KOPT-K1 (cell line): ENCODE measurements at regions not wholly inside any gene's neighbourhood (a gene's known extent, or its start where the extent isn't known, plus 50 kb on each side); places are given as distances from the start of the nearest gene placed in this dataset.

Source experiments
- H3K27ac ChIP-seq: fragments of 200-600 bp; sonication (generic); 2 replicates; pipeline ENCODE4 v1.5.1; 2016; ENCODE audit warnings: antibody characterized with exemption, mild to moderate bottlenecking, low read depth, low read length; ENCODE audit not compliant: poor library complexity, severe bottlenecking
- H3K36me3 ChIP-seq: fragments of 200-600 bp; sonication (generic); 2 replicates; pipeline ENCODE4 v1.5.1; 2017; ENCODE audit warnings: antibody characterized with exemption, mild to moderate bottlenecking, low read length, moderate library complexity; ENCODE audit not compliant: insufficient read depth
- H3K9me3 ChIP-seq: fragments of 200-600 bp; sonication (generic); 2 replicates; pipeline ENCODE4 v1.5.1; 2017; ENCODE audit warnings: antibody characterized with exemption, low read length, mild to moderate bottlenecking; ENCODE audit not compliant: insufficient read depth, poor library complexity, severe bottlenecking

GRCh38 chr6:44053106-44053756 lies 74.0 kb downstream of the MRPL14 start:
- H3K27ac ChIP-seq, result no peak overlapping the region
- H3K36me3 ChIP-seq, result no peaks in the 10 kb centered on the region
- H3K9me3 ChIP-seq, result no peaks in the 10 kb centered on the region

- H3K9me3 ChIP-seq, result no peaks in the 10 kb centered on the region
- H3K36me3 ChIP-seq, result no peaks in the 10 kb centered on the region
- no peak overlapping the region for H3K27ac ChIP-seq
These were observed 74.7 kb downstream of the MRPL14 start for GRCh38 chr6:44052419-44053023.

GRCh38 chr6:44051515-44051914 lies 75.7 kb downstream of the MRPL14 start:
- H3K9me3 ChIP-seq, result no peaks in the 10 kb centered on the region
- no peaks in the 10 kb centered on the region for H3K36me3 ChIP-seq
- no peak overlapping the region for H3K27ac ChIP-seq

- Histone ChIP-seq H3K27ac (no peak overlapping the region), H3K9me3 (no peaks in the 10 kb centered on the region), H3K36me3 (no peaks in the 10 kb centered on the region)
These were observed 76.3 kb downstream of the MRPL14 start for GRCh38 chr6:44050872-44051505.

GRCh38 chr6:44049989-44050871 lies 77.0 kb downstream of the MRPL14 start:
- H3K36me3 ChIP-seq, result no peaks in the 10 kb centered on the region
- H3K27ac ChIP-seq, result no peak overlapping the region
- no peaks in the 10 kb centered on the region for H3K9me3 ChIP-seq

GRCh38 chr6:44049163-44049988 lies 77.9 kb downstream of the MRPL14 start:
- Histone ChIP-seq H3K9me3 (no peaks in the 10 kb centered on the region), H3K27ac (no peak overlapping the region), H3K36me3 (no peaks in the 10 kb centered on the region)

GRCh38 chr6:44048277-44048676 lies 79.0 kb downstream of the MRPL14 start:
- no peaks in the 10 kb centered on the region for H3K9me3 ChIP-seq
- H3K27ac ChIP-seq, result no peak overlapping the region
- no peaks in the 10 kb centered on the region for H3K36me3 ChIP-seq

GRCh38 chr6:44047801-44048200 lies 79.5 kb downstream of the MRPL14 start:
- Histone ChIP-seq H3K9me3 (no peaks in the 10 kb centered on the region), H3K36me3 (no peaks in the 10 kb centered on the region), H3K27ac (no peak overlapping the region)

GRCh38 chr6:44047179-44047546 lies 80.1 kb downstream of the MRPL14 start:
- Histone ChIP-seq H3K36me3 (no peaks in the 10 kb centered on the region), H3K9me3 (no peaks in the 10 kb centered on the region), H3K27ac (no peak overlapping the region)

GRCh38 chr6:44046516-44047178 lies 80.6 kb downstream of the MRPL14 start:
- Histone ChIP-seq H3K27ac (no peak overlapping the region), H3K36me3 (no peaks in the 10 kb centered on the region), H3K9me3 (no peaks in the 10 kb centered on the region)

GRCh38 chr6:44045672-44046015 lies 81.6 kb downstream of the MRPL14 start:
- Histone ChIP-seq H3K36me3 (no peaks in the 10 kb centered on the region), H3K9me3 (no peaks in the 10 kb centered on the region), H3K27ac (no peak overlapping the region)

GRCh38 chr6:44044940-44045671 lies 82.1 kb downstream of the MRPL14 start:
- Histone ChIP-seq H3K36me3 (no peaks in the 10 kb centered on the region), H3K27ac (no peak overlapping the region), H3K9me3 (no peaks in the 10 kb centered on the region)

GRCh38 chr6:44044154-44044539 lies 83.1 kb downstream of the MRPL14 start:
- Histone ChIP-seq H3K27ac (no peak overlapping the region), H3K9me3 (no peaks in the 10 kb centered on the region), H3K36me3 (no peaks in the 10 kb centered on the region)
